Thyroid gland (tissue), 4 donors: ENCODE measurements at regions not wholly inside any gene's neighbourhood (a gene's known extent, or its start where the extent isn't known, plus 50 kb on each side); places are given as distances from the start of the nearest gene placed in this dataset.

Experiments
- POLR2A ChIP-seq, 2 donors: fragments of 450-650 bp; IDR thresholded peaks; one replicate each; pipeline ENCODE4 v1.6.1; 2017; ENCODE audit warnings: antibody characterized with exemption in 2 of 2, mild to moderate bottlenecking in 2 of 2, moderate library complexity in 1 of 2
- TF ChIP-seq, protein P1 (sequence below), 6 experiments: fragments of 200-600 bp in 3 of 6; fragments of 450-650 bp in 3 of 6; sonication (generic) in 3 of 6; IDR thresholded peaks; one replicate each; pipeline ENCODE4 v1.5.1; 2016 to 2019; ENCODE audit warnings: antibody characterized with exemption in 6 of 6, mild to moderate bottlenecking in 2 of 6, inconsistent platforms in 1 of 6, moderate library complexity in 1 of 6

DNA sequence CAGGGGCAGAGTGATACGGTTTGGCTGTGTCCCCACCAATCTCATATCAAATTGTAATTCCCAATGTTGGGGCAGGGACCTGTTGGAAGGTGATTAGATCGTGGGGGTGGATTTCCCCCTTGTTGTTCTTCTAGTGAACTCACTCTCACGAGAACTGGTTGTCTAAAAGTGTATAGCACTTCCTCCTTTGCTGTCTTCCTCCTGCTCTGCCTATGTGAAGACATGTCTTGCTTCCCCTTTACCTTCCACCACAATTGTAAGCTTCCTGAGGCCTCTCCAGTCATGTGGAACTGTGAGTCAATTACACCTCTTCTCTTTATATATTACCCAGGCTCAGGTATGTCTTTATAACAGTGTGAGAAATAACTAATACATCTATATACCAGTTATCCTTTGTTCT lies 706.4 kb upstream of the KLHL1 start:
- TF ChIP-seq POLR2A (IDR thresholded peaks at IDR 0.05) = no peak
- TF ChIP-seq, protein P1, sequence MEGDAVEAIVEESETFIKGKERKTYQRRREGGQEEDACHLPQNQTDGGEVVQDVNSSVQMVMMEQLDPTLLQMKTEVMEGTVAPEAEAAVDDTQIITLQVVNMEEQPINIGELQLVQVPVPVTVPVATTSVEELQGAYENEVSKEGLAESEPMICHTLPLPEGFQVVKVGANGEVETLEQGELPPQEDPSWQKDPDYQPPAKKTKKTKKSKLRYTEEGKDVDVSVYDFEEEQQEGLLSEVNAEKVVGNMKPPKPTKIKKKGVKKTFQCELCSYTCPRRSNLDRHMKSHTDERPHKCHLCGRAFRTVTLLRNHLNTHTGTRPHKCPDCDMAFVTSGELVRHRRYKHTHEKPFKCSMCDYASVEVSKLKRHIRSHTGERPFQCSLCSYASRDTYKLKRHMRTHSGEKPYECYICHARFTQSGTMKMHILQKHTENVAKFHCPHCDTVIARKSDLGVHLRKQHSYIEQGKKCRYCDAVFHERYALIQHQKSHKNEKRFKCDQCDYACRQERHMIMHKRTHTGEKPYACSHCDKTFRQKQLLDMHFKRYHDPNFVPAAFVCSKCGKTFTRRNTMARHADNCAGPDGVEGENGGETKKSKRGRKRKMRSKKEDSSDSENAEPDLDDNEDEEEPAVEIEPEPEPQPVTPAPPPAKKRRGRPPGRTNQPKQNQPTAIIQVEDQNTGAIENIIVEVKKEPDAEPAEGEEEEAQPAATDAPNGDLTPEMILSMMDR (IDR thresholded peaks at IDR 0.05) = no peak
